HG02884 (cell line): ENCODE measurements at regions not wholly inside any gene's neighbourhood (a gene's known extent, or its start where the extent isn't known, plus 50 kb on each side); places are given as distances from the start of the nearest gene placed in this dataset.
"Not testable (repeated sequence)": the region's sequence is repeated elsewhere in the genome, so short reads cannot be mapped to it uniquely, and the experiment has no call there.

Source experiments
- ATAC-seq: cut with Tn5 transposase; IDR thresholded peaks from one replicate; pipeline ENCODE4 v1.9.1; 2021; ENCODE audit warnings: mild to moderate bottlenecking, moderate library complexity; ENCODE audit not compliant: unreplicated experiment

- ATAC-seq = peak; percentile 92
These were observed 202.8 kb downstream of the KDM5D start for GRCh38 chrY:19541475-19542306.

- not testable (repeated sequence) for ATAC-seq
These were observed 208.8 kb downstream of the KDM5D start for GRCh38 chrY:19535697-19536096.

GRCh38 chrY:19521976-19522375, 222.6 kb downstream of the KDM5D start:
- no peak for ATAC-seq

- ATAC-seq = no peak
These were observed 241.5 kb downstream of the KDM5D start for GRCh38 chrY:19503092-19503449.

- no peak for ATAC-seq
These were observed 242.1 kb downstream of the KDM5D start for GRCh38 chrY:19502169-19503091.

- ATAC-seq = no peak
These were observed 246.0 kb downstream of the KDM5D start for GRCh38 chrY:19498556-19498955.

GRCh38 chrY:19487494-19487893, 257.0 kb downstream of the KDM5D start:
- ATAC-seq = no peak

- ATAC-seq = no peak
These were observed 259.5 kb downstream of the KDM5D start for GRCh38 chrY:19484997-19485396.

- no peak for ATAC-seq
These were observed 265.4 kb downstream of the KDM5D start for GRCh38 chrY:19479141-19479540.

GRCh38 chrY:19477959-19478358, 266.6 kb downstream of the KDM5D start:
- ATAC-seq = no peak

- no peak for ATAC-seq
These were observed 278.7 kb downstream of the KDM5D start for GRCh38 chrY:19465809-19466208.

- ATAC-seq = no peak
These were observed 287.6 kb downstream of the KDM5D start for GRCh38 chrY:19456855-19457448.

- peak; percentile 59 for ATAC-seq
These were observed 311.5 kb downstream of the KDM5D start for GRCh38 chrY:19433059-19433458.

- no peak for ATAC-seq
These were observed 316.6 kb downstream of the KDM5D start for GRCh38 chrY:19427736-19428518.

GRCh38 chrY:19427191-19427590, 317.3 kb downstream of the KDM5D start:
- ATAC-seq = not testable (repeated sequence)

- no peak for ATAC-seq
These were observed 333.4 kb downstream of the KDM5D start for GRCh38 chrY:19410980-19411766.

GRCh38 chrY:19406246-19406645, 338.3 kb downstream of the KDM5D start:
- ATAC-seq = no peak

GRCh38 chrY:19405598-19405997, 338.9 kb downstream of the KDM5D start:
- no peak for ATAC-seq

GRCh38 chrY:19392876-19393275, 351.6 kb downstream of the KDM5D start:
- ATAC-seq = no peak

- no peak for ATAC-seq
These were observed 352.6 kb downstream of the KDM5D start for GRCh38 chrY:19391922-19392321.
